Right renal cortex interstitium (tissue), 3 donors: ENCODE measurements at regions not wholly inside any gene's neighbourhood (a gene's known extent, or its start where the extent isn't known, plus 50 kb on each side); places are given as distances from the start of the nearest gene placed in this dataset.

Source experiments
- DNase-seq, 3 donors: peaks; one replicate each; pipeline ENCODE4 v3.0.0-alpha.2; 2013; ENCODE audit warnings: low read depth in 3 of 3, low spot score in 2 of 3

- DNase-seq = no peak
These were observed 356.0 kb downstream of the HDGFL1 start for GRCh38 chr6:22925304-22925835.

DNA sequence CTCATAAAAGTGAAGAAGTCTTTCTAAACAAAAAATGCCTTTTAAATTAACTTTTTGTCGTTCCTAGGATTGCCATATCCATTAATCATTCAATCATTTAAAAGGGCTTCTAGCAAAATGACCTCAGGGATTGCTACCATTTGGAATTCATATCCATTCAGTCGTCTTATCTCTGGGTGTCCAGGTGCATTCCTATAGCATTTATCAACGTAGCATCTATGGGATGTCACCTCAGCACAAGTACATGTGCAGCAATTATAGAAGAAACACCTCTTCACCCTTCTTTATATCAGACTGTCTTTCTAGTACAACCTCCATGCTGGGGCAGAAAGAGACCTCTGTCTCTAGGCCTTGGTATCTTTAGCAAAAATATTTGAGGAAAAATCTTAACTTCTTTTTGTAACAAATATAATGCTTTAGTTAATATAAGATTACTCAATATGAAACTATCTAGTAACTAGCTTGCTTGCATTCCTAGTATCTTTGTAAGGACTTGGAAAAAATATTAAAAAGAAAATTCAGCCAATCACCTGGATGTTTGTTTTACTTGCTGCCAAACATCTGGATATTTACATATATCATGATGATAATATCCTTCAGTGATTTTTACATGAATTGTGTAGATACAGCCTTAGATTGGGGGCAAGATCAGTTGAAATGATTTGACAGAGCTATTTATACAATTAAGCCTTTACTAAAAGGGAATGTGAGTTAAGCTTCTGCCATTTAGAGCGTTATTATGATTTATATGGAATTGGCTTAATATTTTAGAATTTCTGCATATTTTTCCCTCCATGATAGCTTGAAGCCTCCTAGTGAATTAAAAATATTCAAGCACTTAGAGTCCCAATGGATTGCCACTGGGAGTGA lies 356.8 kb downstream of the HDGFL1 start:
- no peak for DNase-seq

DNA sequence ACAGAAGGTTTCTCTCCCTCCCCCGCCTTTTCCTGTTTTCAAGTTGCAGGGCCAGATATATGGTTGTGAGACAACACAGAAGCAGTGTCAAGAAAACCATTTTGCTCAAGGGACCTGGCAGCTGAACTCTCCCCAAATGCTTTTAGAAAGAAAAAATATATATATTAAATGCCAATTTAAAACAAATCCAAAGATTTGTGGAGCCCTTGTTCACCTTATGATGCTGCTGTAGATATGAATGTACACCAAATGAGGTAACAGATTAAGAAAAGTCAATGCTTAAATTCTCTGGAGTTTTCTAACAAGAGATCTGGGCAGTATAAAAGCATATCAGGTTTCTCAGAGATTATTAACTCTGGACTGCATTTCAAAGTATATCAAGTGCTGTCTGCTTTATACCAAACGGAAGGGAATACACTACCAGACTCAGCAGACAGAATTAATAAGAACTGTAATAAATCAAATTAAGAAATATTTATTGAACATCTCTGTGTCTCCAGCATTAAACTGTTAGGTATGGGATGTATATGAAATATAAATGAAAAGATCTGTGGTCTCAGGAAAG lies 357.5 kb downstream of the HDGFL1 start:
- peak in 1 of 3 donors; percentile 40 for DNase-seq

- no peak for DNase-seq
These were observed 359.4 kb downstream of the HDGFL1 start for GRCh38 chr6:22928775-22929174.

DNA sequence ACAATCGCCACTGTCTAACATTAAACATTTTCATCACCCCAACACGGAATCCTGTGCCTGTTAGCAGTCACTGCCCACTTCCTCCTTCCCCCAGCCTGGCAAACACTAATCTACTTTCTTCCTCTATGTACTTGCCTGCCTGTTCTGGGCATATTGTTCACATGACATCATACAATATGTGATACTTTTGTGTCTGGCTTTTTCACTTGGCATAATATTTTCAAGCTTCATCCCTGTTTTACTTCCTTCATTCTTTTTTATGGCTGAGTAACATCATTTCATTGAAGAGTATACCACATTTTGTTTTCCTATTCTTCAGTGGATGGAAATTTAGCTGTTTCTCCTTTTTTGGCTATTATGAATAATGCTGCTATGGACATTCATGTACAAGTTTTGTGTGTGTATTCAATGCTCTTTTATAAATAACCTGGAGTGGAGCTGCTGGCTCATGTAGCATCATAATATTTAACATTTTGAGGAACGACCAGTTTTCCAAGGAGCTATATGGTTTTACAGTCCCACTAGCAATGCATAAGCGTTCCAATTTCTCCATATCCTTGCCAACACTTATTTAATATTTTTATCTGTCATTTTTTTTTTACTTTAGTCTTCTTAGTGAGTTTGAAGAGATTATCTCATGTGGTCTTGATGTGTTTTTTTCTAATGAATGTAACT lies 360.1 kb downstream of the HDGFL1 start:
- DNase-seq = no peak

- no peak for DNase-seq
These were observed 371.4 kb downstream of the HDGFL1 start for GRCh38 chr6:22940581-22941290.

GRCh38 chr6:22942403-22942802 lies 373.0 kb downstream of the HDGFL1 start:
- DNase-seq = no peak

DNA sequence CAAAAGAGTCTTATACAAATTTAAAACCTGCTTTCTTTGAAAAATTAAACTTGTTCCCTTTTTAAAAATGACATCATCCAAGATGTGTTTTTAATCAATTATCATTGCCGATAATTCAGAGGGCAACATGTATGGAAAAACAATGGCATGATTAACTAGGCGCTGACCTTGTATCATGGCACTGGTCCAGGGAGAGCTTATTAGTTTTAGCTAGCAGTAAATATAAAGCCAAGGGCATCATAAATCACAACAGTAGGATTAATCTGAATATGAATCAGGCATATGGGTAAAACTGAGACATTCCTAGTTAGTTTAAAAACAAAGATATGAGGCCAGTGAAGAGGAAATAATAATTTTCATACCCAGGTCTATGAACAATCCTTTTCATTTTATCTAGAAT lies 374.0 kb downstream of the HDGFL1 start:
- DNase-seq = no peak

DNA sequence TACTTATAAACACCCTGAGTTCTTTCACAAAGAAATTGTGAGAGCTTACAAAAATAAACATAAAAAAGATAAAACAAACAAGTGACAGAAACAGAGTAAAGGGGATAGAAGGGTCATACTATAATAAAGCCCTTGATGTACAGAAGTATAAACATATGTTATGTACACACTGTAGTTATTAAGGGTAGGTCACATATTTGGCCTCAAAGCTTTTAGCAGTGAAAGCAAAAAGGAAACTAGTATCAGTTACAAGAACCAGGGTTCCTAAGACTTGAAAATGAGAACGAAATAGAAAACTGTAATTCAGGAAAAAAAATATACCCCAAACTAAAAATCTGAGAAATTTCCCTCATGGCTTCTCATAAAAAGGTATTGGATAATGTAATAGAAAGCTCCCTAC lies 380.6 kb downstream of the HDGFL1 start:
- no peak for DNase-seq

- no peak for DNase-seq
These were observed 382.7 kb downstream of the HDGFL1 start for GRCh38 chr6:22952097-22952496.

DNA sequence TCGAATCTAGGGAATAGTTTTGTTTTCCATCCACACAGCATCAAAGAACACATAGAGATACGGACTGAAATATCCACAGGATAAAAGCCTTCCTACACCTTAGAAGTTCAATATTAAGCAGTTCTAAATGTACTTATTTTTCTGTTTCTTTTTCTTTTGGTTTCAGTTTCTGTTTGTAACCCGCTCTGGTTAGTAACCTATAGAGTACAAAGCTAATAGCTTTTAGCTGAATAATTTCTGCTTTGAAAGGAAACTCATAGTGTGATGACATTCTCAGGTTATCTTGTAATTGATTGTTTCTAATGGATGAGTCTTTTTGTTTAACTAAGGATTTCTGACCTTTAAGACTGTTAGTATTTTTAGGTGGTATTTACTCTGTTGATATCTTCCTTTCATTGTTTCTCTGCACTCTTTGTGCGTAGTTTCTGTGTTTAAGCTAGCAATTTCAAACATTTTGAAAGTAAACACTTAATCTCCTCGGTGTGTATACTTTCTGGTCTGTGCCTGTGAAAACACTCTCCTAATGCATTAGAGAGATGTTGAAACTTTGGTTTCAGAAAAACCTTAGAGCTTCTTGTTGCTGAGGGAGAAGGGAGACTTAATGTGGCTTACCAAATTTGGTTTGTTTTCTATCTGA lies 385.5 kb downstream of the HDGFL1 start:
- no peak for DNase-seq

GRCh38 chr6:22956029-22956681 lies 386.8 kb downstream of the HDGFL1 start:
- DNase-seq = peak in 1 of 3 donors; percentile 29

GRCh38 chr6:22958677-22959076 lies 389.3 kb downstream of the HDGFL1 start:
- DNase-seq = no peak

DNA sequence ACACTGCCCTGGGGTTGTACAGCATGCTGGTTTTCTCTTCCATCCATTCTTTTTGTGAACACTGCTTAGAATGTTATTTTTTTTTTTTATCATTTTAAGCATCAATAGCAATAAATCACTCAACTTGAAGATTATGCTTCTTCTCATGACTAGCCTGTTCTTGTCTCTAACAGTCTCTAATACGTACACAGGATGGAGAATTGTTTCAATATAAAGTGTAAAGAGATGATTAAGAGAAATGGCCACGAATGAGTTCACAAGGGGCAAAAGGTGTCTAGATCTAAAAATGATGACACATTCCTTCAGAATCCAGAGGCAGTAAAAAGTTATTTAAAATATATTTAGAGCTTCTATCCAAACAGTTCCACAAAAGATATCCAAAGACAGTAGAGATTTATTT lies 390.2 kb downstream of the HDGFL1 start:
- no peak for DNase-seq

GRCh38 chr6:22964334-22964733 lies 395.0 kb downstream of the HDGFL1 start:
- no peak for DNase-seq

DNA sequence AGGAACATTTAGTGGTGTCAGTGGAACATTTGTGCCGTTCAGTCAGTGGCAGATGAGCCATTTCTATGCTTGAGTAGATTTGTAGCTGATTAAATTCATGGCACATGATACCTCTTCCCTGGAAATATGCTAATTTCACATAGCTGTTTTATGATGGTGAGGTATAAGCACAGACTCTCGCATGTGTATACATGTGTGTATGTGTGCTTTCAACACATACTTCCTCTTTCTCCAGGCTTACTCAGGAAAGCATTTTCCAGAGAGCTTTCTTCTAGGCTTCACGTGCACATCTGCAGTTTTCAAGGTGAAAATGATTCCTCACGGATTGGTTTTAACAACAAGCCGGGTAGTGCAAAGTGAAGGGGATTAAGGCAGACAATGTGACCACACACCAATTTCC lies 396.5 kb downstream of the HDGFL1 start:
- no peak for DNase-seq

DNA sequence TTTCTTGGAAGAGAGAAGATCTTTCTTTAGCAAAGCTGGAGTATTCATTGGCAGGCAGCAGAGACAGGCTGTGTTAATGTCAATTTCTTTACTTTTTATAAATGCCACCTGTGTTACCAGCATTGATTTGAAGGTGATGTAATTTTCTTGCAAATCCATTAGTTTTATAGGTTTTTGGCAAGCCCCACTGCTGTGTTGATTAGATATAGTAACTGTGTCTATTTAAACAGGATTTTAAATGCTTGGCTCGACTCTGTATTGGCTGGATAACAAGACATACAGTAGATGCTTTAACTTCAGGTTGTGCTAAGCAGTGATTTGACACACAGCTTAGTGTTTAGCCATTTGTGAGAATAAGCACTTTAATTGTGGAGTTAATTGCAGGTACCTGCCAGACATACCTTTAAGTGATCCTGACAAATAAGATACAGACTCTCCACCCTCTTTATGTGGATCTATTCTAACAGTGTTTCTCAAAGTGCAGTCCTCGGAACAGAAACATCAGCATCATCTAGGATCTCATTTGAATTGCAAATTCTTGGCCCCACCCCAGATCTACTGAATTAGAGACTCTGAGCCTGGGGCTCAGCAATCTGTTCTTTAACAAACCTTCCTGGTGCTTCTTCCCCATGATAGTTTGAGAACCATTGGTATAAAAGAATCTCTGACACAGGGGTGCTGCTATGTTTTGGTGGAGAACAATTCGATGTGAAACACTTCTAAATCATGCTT lies 397.5 kb downstream of the HDGFL1 start:
- no peak for DNase-seq

DNA sequence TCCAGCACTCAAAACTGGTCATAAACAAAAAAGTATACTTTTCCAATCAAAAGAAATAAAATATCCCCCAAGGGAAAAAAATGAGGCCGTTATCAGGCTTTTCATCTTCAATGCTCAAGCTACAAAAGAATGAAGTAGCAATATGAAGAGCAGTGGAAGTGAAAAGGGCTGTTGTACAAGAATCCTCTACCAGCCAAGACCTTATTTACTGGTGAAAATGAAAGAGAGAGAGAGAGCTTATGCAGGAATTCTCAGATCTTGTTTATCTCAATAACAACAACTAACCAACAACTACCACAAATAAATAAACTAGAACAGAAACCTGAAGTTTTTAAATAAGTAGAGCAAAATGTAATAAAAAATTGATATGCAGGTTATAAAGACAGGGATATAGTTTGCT lies 400.6 kb downstream of the HDGFL1 start:
- DNase-seq = no peak

DNA sequence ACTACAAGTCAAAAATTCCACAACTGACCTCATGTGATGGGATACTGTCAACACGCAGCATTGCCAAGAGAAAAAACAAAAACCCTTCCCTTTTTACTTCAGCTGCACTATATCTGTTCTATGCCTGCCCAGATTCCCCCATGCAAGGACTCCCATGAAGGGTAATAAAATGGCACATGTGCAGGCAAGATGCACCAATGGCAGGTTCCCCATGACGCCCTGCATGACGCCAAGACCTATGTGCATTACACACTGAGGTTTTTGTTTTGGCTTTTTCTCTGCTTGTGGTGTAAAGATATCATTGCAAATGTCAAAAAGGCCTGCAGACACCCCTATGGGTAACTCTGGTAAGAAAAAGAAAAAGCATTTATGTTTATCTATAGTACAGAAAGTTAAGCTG lies 403.4 kb downstream of the HDGFL1 start:
- no peak for DNase-seq
